ENCODE measurements at regions not wholly inside any gene's neighbourhood (a gene's known extent, or its start where the extent isn't known, plus 50 kb on each side); places are given as distances from the start of the nearest gene placed in this dataset.

- Histone ChIP-seq H3K27ac (ENCODE audit: insufficient read length, low read depth, low read length) (no peak overlapping the region), H3T11ph (ENCODE audit: low read length) (no peak overlapping the region), H4K20me1 (ENCODE audit: control insufficient read depth, insufficient read depth, insufficient read length) (no peaks in the 10 kb centered on the region), H4K5ac (ENCODE audit: insufficient read length, low read depth, low read length) (no peak overlapping the region), H3K79me2 (ENCODE audit: insufficient read depth, low read length) (no peaks in the 10 kb centered on the region), H2BK120ac (ENCODE audit: low read depth, low read length, poor library complexity, severe bottlenecking) (no peak overlapping the region), H3K56ac (ENCODE audit: insufficient read length, low read depth, low read length) (no peak overlapping the region), H3K14ac (ENCODE audit: insufficient read depth, low read length) (no peak overlapping the region), H2BK15ac (ENCODE audit: low read depth, low read length) (no peak overlapping the region), H3K27me3 (ENCODE audit: insufficient read depth, low read length) (no peaks in the 10 kb centered on the region), H4K8ac (replicated peaks; ENCODE audit: insufficient read length, low read depth, low read length) (no peak overlapping the region), H2AFZ (ENCODE audit: low read length) (no peak overlapping the region), H3K4ac (ENCODE audit: low read depth, low read length) (no peak overlapping the region), H2BK12ac (ENCODE audit: insufficient read length, low read depth, low read length) (no peak overlapping the region), H3K9me3 (ENCODE audit: control insufficient read depth, low read depth, low read length) (no peaks in the 10 kb centered on the region), H3K4me1 (ENCODE audit: insufficient read depth, low read length) (no peaks in the 10 kb centered on the region), H3K23ac (ENCODE audit: insufficient read length, low read depth, low read length) (no peak overlapping the region), H4K91ac (ENCODE audit: insufficient read length, low read depth, low read length) (no peak overlapping the region), H3K79me1 (ENCODE audit: insufficient read depth, low read depth, low read length, poor library complexity, severe bottlenecking) (no peaks in the 10 kb centered on the region), H2AK5ac (ENCODE audit: insufficient read length, low read length) (no peak overlapping the region), H3K23me2 (ENCODE audit: insufficient read length, low read depth, low read length, poor library complexity, severe bottlenecking) (no peaks in the 10 kb centered on the region), H3K4me2 (ENCODE audit: insufficient read depth, insufficient read length, low read length) (no peak overlapping the region), H3K18ac (ENCODE audit: insufficient read length, low read depth, low read length) (no peak overlapping the region), H2BK20ac (ENCODE audit: low read depth, low read length, poor library complexity, severe bottlenecking) (no peak overlapping the region), H3K9ac (ENCODE audit: extremely low read depth, insufficient read length, low read length) (no peak overlapping the region), H2BK5ac (ENCODE audit: insufficient read length, low read length) (no peak overlapping the region)
- H3K27ac Mint-ChIP-seq = no peak overlapping the region
- no peaks in the 10 kb centered on the region for H3K36me3 Mint-ChIP-seq (ENCODE audit: insufficient read depth in 1 of 3, low read depth in 3 of 3)
- DNase-seq = no peak
- no CpG with 5 or more reads among the region's 6 CpGs for whole genome bisulfite sequencing (ENCODE audit: extremely low coverage, insufficient read length, low lambda C conversion rate)
- peaks cover 3% of the 10 kb centered on the region for H3K27me3 Mint-ChIP-seq (ENCODE audit: low read depth)
- TF ChIP-seq, protein P1, sequence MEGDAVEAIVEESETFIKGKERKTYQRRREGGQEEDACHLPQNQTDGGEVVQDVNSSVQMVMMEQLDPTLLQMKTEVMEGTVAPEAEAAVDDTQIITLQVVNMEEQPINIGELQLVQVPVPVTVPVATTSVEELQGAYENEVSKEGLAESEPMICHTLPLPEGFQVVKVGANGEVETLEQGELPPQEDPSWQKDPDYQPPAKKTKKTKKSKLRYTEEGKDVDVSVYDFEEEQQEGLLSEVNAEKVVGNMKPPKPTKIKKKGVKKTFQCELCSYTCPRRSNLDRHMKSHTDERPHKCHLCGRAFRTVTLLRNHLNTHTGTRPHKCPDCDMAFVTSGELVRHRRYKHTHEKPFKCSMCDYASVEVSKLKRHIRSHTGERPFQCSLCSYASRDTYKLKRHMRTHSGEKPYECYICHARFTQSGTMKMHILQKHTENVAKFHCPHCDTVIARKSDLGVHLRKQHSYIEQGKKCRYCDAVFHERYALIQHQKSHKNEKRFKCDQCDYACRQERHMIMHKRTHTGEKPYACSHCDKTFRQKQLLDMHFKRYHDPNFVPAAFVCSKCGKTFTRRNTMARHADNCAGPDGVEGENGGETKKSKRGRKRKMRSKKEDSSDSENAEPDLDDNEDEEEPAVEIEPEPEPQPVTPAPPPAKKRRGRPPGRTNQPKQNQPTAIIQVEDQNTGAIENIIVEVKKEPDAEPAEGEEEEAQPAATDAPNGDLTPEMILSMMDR (conservative IDR thresholded peaks at IDR 0.05) = no peak
- no peak overlapping the region for H3K4me3 Mint-ChIP-seq
- H3K4me1 Mint-ChIP-seq = peaks cover 10 to 18% of the 10 kb centered on the region in 2 experiments
- H3K9me3 Mint-ChIP-seq = no peaks in the 10 kb centered on the region; a peak in 2 of 5 replicates
These were observed 61.9 kb downstream of the SYF2 start for GRCh38 chr1:25170439-25170838.

All from H9 (cell line).